ENCODE measurements at regions not wholly inside any gene's neighbourhood (a gene's known extent, or its start where the extent isn't known, plus 50 kb on each side); places are given as distances from the start of the nearest gene placed in this dataset.

GRCh38 chr2:44103639-44104038, 65.0 kb upstream of the PPM1B start:
- BruUV-seq (replicated peaks): no TSS peak
- TF ChIP-seq, protein P1, sequence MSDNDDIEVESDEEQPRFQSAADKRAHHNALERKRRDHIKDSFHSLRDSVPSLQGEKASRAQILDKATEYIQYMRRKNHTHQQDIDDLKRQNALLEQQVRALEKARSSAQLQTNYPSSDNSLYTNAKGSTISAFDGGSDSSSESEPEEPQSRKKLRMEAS (IDR thresholded peaks at IDR 0.05; ENCODE audit: insufficient read depth, insufficient read length): no peak
- TF ChIP-seq EZH2 (IDR thresholded peaks at IDR 0.05; ENCODE audit: borderline replicate concordance, low read depth, low read length, severe bottlenecking): no peak
- no peak for TF ChIP-seq MYC (IDR thresholded peaks at IDR 0.05; ENCODE audit: low read depth, low read length)
- no peak for TF ChIP-seq CTCF (IDR thresholded peaks at IDR 0.05; ENCODE audit: extremely low read depth in 1 of 2, insufficient read depth in 1 of 2, low read depth in 1 of 2, low read length in 2 of 2)
- no peak for TF ChIP-seq GATA2 (IDR thresholded peaks at IDR 0.05; ENCODE audit: insufficient read depth, insufficient read length, low read depth, low read length)
- no peak for TF ChIP-seq POLR2AphosphoS5 (IDR thresholded peaks at IDR 0.05; ENCODE audit: insufficient read depth, low read depth, low read length)
- no peak for TF ChIP-seq POLR2A (IDR thresholded peaks at IDR 0.05; ENCODE audit: low read depth, low read length)
- TF ChIP-seq FOS (IDR thresholded peaks at IDR 0.05; ENCODE audit: borderline replicate concordance, insufficient read depth, low read length): no peak
- no peak for TF ChIP-seq JUN (IDR thresholded peaks at IDR 0.05; ENCODE audit: borderline replicate concordance, insufficient read depth, insufficient read length, low read depth)
- CTCF ChIA-PET: no interaction called here
- Histone ChIP-seq H3K4me2 (ENCODE audit: insufficient read depth, low read length) (no peak overlapping the region), H3K9me3 (replicated peaks; ENCODE audit: control insufficient read depth, insufficient read depth, low read length) (no peaks in the 10 kb centered on the region), H3K4me1 (ENCODE audit: control insufficient read depth, extremely low read depth, insufficient read depth, low read length) (no peaks in the 10 kb centered on the region), H3K36me3 (ENCODE audit: control insufficient read depth in 2 of 2, extremely low read depth in 1 of 2, insufficient read depth in 2 of 2, low read length in 2 of 2) (no peaks in the 10 kb centered on the region), H4K20me1 (replicated peaks; ENCODE audit: control insufficient read depth, extremely low read depth, insufficient read depth, low read length) (no peaks in the 10 kb centered on the region), H3K4me3 (replicated peaks in 1 of 3; ENCODE audit: insufficient read depth in 1 of 3, low read depth in 1 of 3, low read length in 3 of 3) (no peak overlapping the region), H3K79me2 (ENCODE audit: control insufficient read depth, insufficient read depth, low read length) (no peaks in the 10 kb centered on the region), H3K27ac (ENCODE audit: insufficient read depth, low read depth, low read length) (no peak overlapping the region), H3K9me1 (replicated peaks; ENCODE audit: control insufficient read depth, extremely low read depth, insufficient read depth, low read length) (no peaks in the 10 kb centered on the region), H2AFZ (ENCODE audit: low read depth, low read length) (no peak overlapping the region), H3K27me3 (ENCODE audit: control insufficient read depth in 2 of 2, insufficient read depth in 2 of 2, low read length in 2 of 2) (no peaks in the 10 kb centered on the region), H3K9ac (replicated peaks; ENCODE audit: extremely low read depth, insufficient read depth, low read length) (no peak overlapping the region)
- dilution Hi-C loops (cut with MboI; ENCODE audit: extremely low pct_ligation_motif_present, low sequenced_read_pairs): no loop called here
- intact Hi-C loops (cut with micrococcal nuclease): no loop called here
- DNase-seq (ENCODE audit: low read depth, low spot score) (no peak), FAIRE-seq (no peak)
- POLR2A ChIA-PET: no interaction called here
